ENCODE measurements at regions not wholly inside any gene's neighbourhood (a gene's known extent, or its start where the extent isn't known, plus 50 kb on each side); places are given as distances from the start of the nearest gene placed in this dataset.

- TF ChIP-seq REST (IDR thresholded peaks at IDR 0.05; ENCODE audit: unreplicated experiment) (no peak), ZNF331 (CRISPR knock-in tag; IDR thresholded peaks at IDR 0.05; ENCODE audit: low read depth) (no peak)
Measured at GRCh38 chr2:239724851-239725550, 300.1 kb downstream of the NDUFA10 start (continued).

- no peak overlapping the region for H3K4me3 Mint-ChIP-seq
Measured at GRCh38 chr2:239724194-239724849, 300.8 kb downstream of the NDUFA10 start.

More at GRCh38 chr2:239724194-239724849, 300.8 kb downstream of the NDUFA10 start:
- Mint-ChIP-seq H3K4me1 (peaks cover 2% of the 10 kb centered on the region; the same call in 1 of the 3 replicates), H3K27ac (no peak overlapping the region), H3K36me3 (ENCODE audit: low read depth) (no peaks in the 10 kb centered on the region), H3K27me3 (ENCODE audit: insufficient read depth, low read depth, poor library complexity) (peaks cover 4% of the 10 kb centered on the region), H3K9me3 (peaks cover 8% of the 10 kb centered on the region; the same call in 2 of the 3 replicates)
- Histone ChIP-seq H3F3A (replicated peaks; ENCODE audit: low read depth) (no peaks in the 10 kb centered on the region), H3K4me2 (no peak overlapping the region), H4K20me1 (replicated peaks; ENCODE audit: insufficient read depth) (no peaks in the 10 kb centered on the region), H2AFZ (no peak overlapping the region), H3K9me2 (ENCODE audit: insufficient read depth) (no peaks in the 10 kb centered on the region), H3K27me3 (ENCODE audit: insufficient read depth) (no peaks in the 10 kb centered on the region), H3K4me3 (no peak overlapping the region), H3K36me3 (ENCODE audit: insufficient read depth) (no peaks in the 10 kb centered on the region), H3K4me1 (ENCODE audit: insufficient read depth) (no peaks in the 10 kb centered on the region), H3K27ac (ENCODE audit: low read depth) (no peak overlapping the region), H3K79me2 (replicated peaks; ENCODE audit: insufficient read depth) (no peaks in the 10 kb centered on the region)
- TF ChIP-seq ZNF331 (CRISPR knock-in tag; IDR thresholded peaks at IDR 0.05; ENCODE audit: low read depth): no peak
- no peak for TF ChIP-seq NANOG (IDR thresholded peaks at IDR 0.05; ENCODE audit: borderline replicate concordance)
- no peak for TF ChIP-seq ZNF462 (CRISPR knock-in tag; IDR thresholded peaks at IDR 0.05)
- no peak for TF ChIP-seq REST (IDR thresholded peaks at IDR 0.05; ENCODE audit: unreplicated experiment)
- no peak for TF ChIP-seq STAT1 (IDR thresholded peaks at IDR 0.05; ENCODE audit: unreplicated experiment)
- no peak for TF ChIP-seq CTCF (conservative IDR thresholded peaks at IDR 0.05; ENCODE audit: low read depth in 2 of 2)
- ATAC-seq (no peak), DNase-seq (ENCODE audit: low spot score) (no peak)
